ENCODE measurements at regions not wholly inside any gene's neighbourhood (a gene's known extent, or its start where the extent isn't known, plus 50 kb on each side); places are given as distances from the start of the nearest gene placed in this dataset.

GRCh38 chr3:5727743-5728484 lies 540.4 kb downstream of the EDEM1 start:
- Histone ChIP-seq H3K27ac (ENCODE audit: low read depth, low read length) (no peak overlapping the region), H3K4me3 (ENCODE audit: low read length) (no peak overlapping the region), H3K4me1 (ENCODE audit: control insufficient read depth, insufficient read depth, low read length) (no peaks in the 10 kb centered on the region), H3K36me3 (ENCODE audit: control insufficient read depth, insufficient read depth, low read length) (no peaks in the 10 kb centered on the region), H3K9me3 (ENCODE audit: control insufficient read depth, low read length) (no peaks in the 10 kb centered on the region), H3K27me3 (ENCODE audit: control insufficient read depth, insufficient read depth, low read length, poor library complexity, severe bottlenecking) (no peaks in the 10 kb centered on the region), H3K9ac (ENCODE audit: extremely low read depth, low read length, poor library complexity, severe bottlenecking) (no peak overlapping the region)
- Mint-ChIP-seq H3K9me3 (no peaks in the 10 kb centered on the region), H3K27me3 (ENCODE audit: insufficient read depth) (no peaks in the 10 kb centered on the region), H3K27ac (no peak overlapping the region), H3K36me3 (ENCODE audit: low read depth) (no peaks in the 10 kb centered on the region), H3K4me1 (peaks cover 12% of the 10 kb centered on the region), H3K4me3 (no peak overlapping the region)
- no peak for TF ChIP-seq CTCF (conservative IDR thresholded peaks at IDR 0.05)
- peak; percentile 19 for DNase-seq
- WGBS, 2 experiments (ENCODE audit: insufficient coverage in 1 of 2, insufficient read length in 1 of 2) = 93 to 95% methylated on average over 7 to 10 of the region's 10 CpGs

DNA sequence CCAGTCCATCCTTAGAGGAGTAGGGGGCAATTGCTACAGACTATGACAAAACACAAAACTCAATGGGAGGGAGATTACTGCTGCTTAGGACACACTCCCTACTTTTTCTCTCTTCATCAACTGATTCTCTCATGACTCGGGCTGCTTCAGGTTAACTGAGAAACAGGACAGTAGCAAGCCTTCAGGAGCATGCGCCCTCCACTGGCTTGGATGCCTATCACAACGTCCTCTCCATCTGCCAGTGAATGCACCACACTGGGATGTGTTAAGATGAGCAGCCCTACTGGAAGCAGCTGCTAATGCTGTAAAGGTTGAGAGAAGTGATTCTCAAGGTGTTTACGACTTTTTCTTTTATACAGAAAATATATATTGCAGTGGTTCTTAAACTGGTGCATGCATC lies 542.3 kb downstream of the EDEM1 start:
- H3K9ac ChIP-seq (ENCODE audit: extremely low read depth, low read length, poor library complexity, severe bottlenecking) = no peak overlapping the region
- peak; percentile 54 for TF ChIP-seq CTCF (conservative IDR thresholded peaks at IDR 0.05)
- no peaks in the 10 kb centered on the region for H3K36me3 ChIP-seq (ENCODE audit: control insufficient read depth, insufficient read depth, low read length)
- no peak overlapping the region for H3K4me3 ChIP-seq (ENCODE audit: low read length)
- DNase-seq = peak; percentile 76
- H3K27ac ChIP-seq (ENCODE audit: low read depth, low read length) = no peak overlapping the region
- WGBS, 2 experiments (ENCODE audit: insufficient coverage in 1 of 2, insufficient read length in 1 of 2) = 85 to 90% methylated on average over 2 to 4 of the region's 4 CpGs
- Mint-ChIP-seq H3K4me1 (peaks cover 12% of the 10 kb centered on the region), H3K4me3 (no peak overlapping the region), H3K27me3 (ENCODE audit: insufficient read depth) (no peaks in the 10 kb centered on the region), H3K27ac (no peak overlapping the region), H3K36me3 (ENCODE audit: low read depth) (no peaks in the 10 kb centered on the region), H3K9me3 (no peaks in the 10 kb centered on the region)
- H3K9me3 ChIP-seq (ENCODE audit: control insufficient read depth, low read length) = no peaks in the 10 kb centered on the region
- H3K4me1 ChIP-seq (ENCODE audit: control insufficient read depth, insufficient read depth, low read length) = no peaks in the 10 kb centered on the region
- H3K27me3 ChIP-seq (ENCODE audit: control insufficient read depth, insufficient read depth, low read length, poor library complexity, severe bottlenecking) = no peaks in the 10 kb centered on the region

DNA sequence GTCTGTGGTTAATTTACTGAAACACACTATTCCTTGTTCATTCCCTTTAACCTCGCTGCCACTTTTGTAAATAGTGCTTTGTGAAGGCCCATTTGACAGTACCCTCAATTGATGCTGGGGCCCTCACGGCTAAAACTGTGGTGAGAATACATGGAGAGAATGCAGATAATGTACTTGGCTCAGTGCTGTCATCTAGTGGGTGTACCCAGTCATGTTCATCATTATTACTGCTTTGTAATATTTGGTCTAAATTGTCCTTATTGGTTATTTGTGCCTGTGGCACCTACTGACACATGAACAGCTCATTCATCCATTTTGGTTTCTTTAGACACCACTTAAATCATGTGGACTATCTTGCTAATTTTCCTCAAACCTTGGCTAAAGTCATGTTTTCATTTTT lies 543.6 kb downstream of the EDEM1 start:
- Mint-ChIP-seq H3K27ac (no peak overlapping the region), H3K27me3 (ENCODE audit: insufficient read depth) (no peaks in the 10 kb centered on the region), H3K9me3 (no peaks in the 10 kb centered on the region), H3K4me3 (no peak overlapping the region), H3K36me3 (ENCODE audit: low read depth) (no peaks in the 10 kb centered on the region), H3K4me1 (peaks cover 12% of the 10 kb centered on the region)
- no peak overlapping the region for H3K4me3 ChIP-seq (ENCODE audit: low read length)
- no peaks in the 10 kb centered on the region for H3K4me1 ChIP-seq (ENCODE audit: control insufficient read depth, insufficient read depth, low read length)
- no peaks in the 10 kb centered on the region for H3K9me3 ChIP-seq (ENCODE audit: control insufficient read depth, low read length)
- no peaks in the 10 kb centered on the region for H3K27me3 ChIP-seq (ENCODE audit: control insufficient read depth, insufficient read depth, low read length, poor library complexity, severe bottlenecking)
- peak; percentile 84 for TF ChIP-seq CTCF (conservative IDR thresholded peaks at IDR 0.05)
- no peaks in the 10 kb centered on the region for H3K36me3 ChIP-seq (ENCODE audit: control insufficient read depth, insufficient read depth, low read length)
- no peak overlapping the region for H3K27ac ChIP-seq (ENCODE audit: low read depth, low read length)
- DNase-seq = peak; percentile 49
- H3K9ac ChIP-seq (ENCODE audit: extremely low read depth, low read length, poor library complexity, severe bottlenecking) = no peak overlapping the region
- WGBS, 2 experiments (ENCODE audit: insufficient coverage in 1 of 2, insufficient read length in 1 of 2) = 33 to 53% methylated on average over 1 to 2 of the region's 2 CpGs

All from endodermal cell (in vitro differentiated cells).